ENCODE measurements at regions not wholly inside any gene's neighbourhood (a gene's known extent, or its start where the extent isn't known, plus 50 kb on each side); places are given as distances from the start of the nearest gene placed in this dataset.
A peak's percentile ranks its signal among the peaks of the same experiment; 100 is the strongest.

- Histone ChIP-seq H3K9me3 (no peaks in the 10 kb centered on the region), H3K36me3 (no peaks in the 10 kb centered on the region), H3K4me1 (peaks cover 0 to 19% (median 0%) of the 10 kb centered on the region in 3 donors), H3K4me3 (no peak overlapping the region), H3K27ac (peak overlapping the region in 1 of 4 donors; percentile 33), H3K27me3 (no peaks in the 10 kb centered on the region)
- DNase-seq, result no peak
- intact Hi-C loops (cut with DNase I), result no loop called here
- no peak for TF ChIP-seq CTCF (IDR thresholded peaks at IDR 0.05)
- WGBS, 2 donors, result 55 to 64% methylated on average over 8 of the region's 8 CpGs
Measured at GRCh38 chr4:20318001-20318908, 66.5 kb downstream of the SLIT2 start.

GRCh38 chr4:20318909-20319277 is 67.2 kb downstream of the SLIT2 start:
- Histone ChIP-seq H3K36me3 (no peaks in the 10 kb centered on the region), H3K4me3 (no peak overlapping the region), H3K27me3 (no peaks in the 10 kb centered on the region), H3K4me1 (peaks cover 0 to 19% (median 0%) of the 10 kb centered on the region in 3 donors), H3K27ac (no peak overlapping the region), H3K9me3 (no peaks in the 10 kb centered on the region)
- no peak for DNase-seq
- TF ChIP-seq CTCF (IDR thresholded peaks at IDR 0.05) (no peak), POLR2A (IDR thresholded peaks at IDR 0.05) (no peak)
- 55 to 89% methylated on average over 1 of the region's 1 CpG for WGBS, 2 donors
- intact Hi-C loops (cut with DNase I), result no loop called here

GRCh38 chr4:20319825-20320612 is 68.3 kb downstream of the SLIT2 start:
- no peak for TF ChIP-seq CTCF (IDR thresholded peaks at IDR 0.05)
- 80 to 83% methylated on average over 6 of the region's 6 CpGs for WGBS, 2 donors

GRCh38 chr4:20323991-20324390 is 72.3 kb downstream of the SLIT2 start:
- Histone ChIP-seq H3K36me3 (no peaks in the 10 kb centered on the region), H3K27ac (no peak overlapping the region), H3K27me3 (no peaks in the 10 kb centered on the region), H3K4me1 (peaks cover 0 to 6% (median 0%) of the 10 kb centered on the region in 3 donors), H3K4me3 (no peak overlapping the region), H3K9me3 (no peaks in the 10 kb centered on the region)
- TF ChIP-seq CTCF (IDR thresholded peaks at IDR 0.05), result no peak
- no peak for TF ChIP-seq POLR2A (IDR thresholded peaks at IDR 0.05)
- no peak for DNase-seq
- intact Hi-C loops (cut with DNase I), result no loop called here
- WGBS, 2 donors, result 78 to 83% methylated on average over 6 of the region's 6 CpGs

More at GRCh38 chr4:20319825-20320612, 68.3 kb downstream of the SLIT2 start:
- no peaks in the 10 kb centered on the region for H3K36me3 ChIP-seq
- H3K27ac ChIP-seq, result no peak overlapping the region
- no peaks in the 10 kb centered on the region for H3K9me3 ChIP-seq
- no peak for DNase-seq
- intact Hi-C loops (cut with DNase I), result no loop called here
- peaks cover 0 to 19% (median 0%) of the 10 kb centered on the region in 3 donors for H3K4me1 ChIP-seq
- H3K4me3 ChIP-seq, result no peak overlapping the region
- H3K27me3 ChIP-seq, result no peaks in the 10 kb centered on the region

- no peak overlapping the region for H3K27ac ChIP-seq
- intact Hi-C loops (cut with DNase I), result no loop called here
- TF ChIP-seq POLR2A (IDR thresholded peaks at IDR 0.05) (no peak), CTCF (IDR thresholded peaks at IDR 0.05) (no peak)
- DNase-seq, result no peak
- no peaks in the 10 kb centered on the region for H3K36me3 ChIP-seq
- 68 to 70% methylated on average over 1 of the region's 1 CpG for WGBS, 2 donors
- no peaks in the 10 kb centered on the region for H3K9me3 ChIP-seq
- no peak overlapping the region for H3K4me3 ChIP-seq
- H3K27me3 ChIP-seq, result no peaks in the 10 kb centered on the region
- no peaks in the 10 kb centered on the region for H3K4me1 ChIP-seq
Measured at GRCh38 chr4:20326460-20326859, 74.8 kb downstream of the SLIT2 start.
